ENCODE measurements at regions not wholly inside any gene's neighbourhood (a gene's known extent, or its start where the extent isn't known, plus 50 kb on each side); places are given as distances from the start of the nearest gene placed in this dataset.

GRCh38 chr16:6957681-6958080, 375.0 kb upstream of the RBFOX1 start:
- Histone ChIP-seq H3K4me3 (no peak overlapping the region), H3F3A (replicated peaks; ENCODE audit: low read depth) (no peaks in the 10 kb centered on the region), H3K27me3 (ENCODE audit: insufficient read depth) (no peaks in the 10 kb centered on the region), H3K79me2 (replicated peaks; ENCODE audit: insufficient read depth) (no peaks in the 10 kb centered on the region), H4K20me1 (replicated peaks; ENCODE audit: insufficient read depth) (no peaks in the 10 kb centered on the region), H3K27ac (ENCODE audit: low read depth) (no peak overlapping the region), H3K4me1 (ENCODE audit: insufficient read depth) (no peaks in the 10 kb centered on the region), H3K4me2 (no peak overlapping the region), H2AFZ (no peak overlapping the region), H3K36me3 (ENCODE audit: insufficient read depth) (no peaks in the 10 kb centered on the region), H3K9me2 (ENCODE audit: insufficient read depth) (no peaks in the 10 kb centered on the region)
- H3K4me3 Mint-ChIP-seq, result no peak overlapping the region
- peaks cover 79% of the 10 kb centered on the region for H3K9me3 Mint-ChIP-seq
- H3K27ac Mint-ChIP-seq, result no peak overlapping the region
- H3K36me3 Mint-ChIP-seq (ENCODE audit: low read depth), result peaks cover 9% of the 10 kb centered on the region; the same call in 2 of the 3 replicates
- TF ChIP-seq POLR2AphosphoS5 (IDR thresholded peaks at IDR 0.05; ENCODE audit: low read depth) (no peak), REST (IDR thresholded peaks at IDR 0.05; ENCODE audit: unreplicated experiment) (no peak), CTCF (conservative IDR thresholded peaks at IDR 0.05; ENCODE audit: low read depth in 2 of 2) (no peak), JUNB (IDR thresholded peaks at IDR 0.05; ENCODE audit: unreplicated experiment) (no peak), ZNF114 (CRISPR knock-in tag; IDR thresholded peaks at IDR 0.05) (no peak), EZH2phosphoT487 (IDR thresholded peaks at IDR 0.05; ENCODE audit: unreplicated experiment) (no peak), STAT1 (IDR thresholded peaks at IDR 0.05; ENCODE audit: unreplicated experiment) (no peak), ZNF331 (CRISPR knock-in tag; IDR thresholded peaks at IDR 0.05; ENCODE audit: low read depth) (no peak), NANOG (IDR thresholded peaks at IDR 0.05; ENCODE audit: borderline replicate concordance) (no peak), ZNF462 (CRISPR knock-in tag; IDR thresholded peaks at IDR 0.05) (no peak), CREB1 (CRISPR knock-in tag; IDR thresholded peaks at IDR 0.05; ENCODE audit: low read depth) (no peak), ETS1 (IDR thresholded peaks at IDR 0.05) (no peak), EZH2 (IDR thresholded peaks at IDR 0.05; ENCODE audit: low read depth, unreplicated experiment) (no peak)
- no peak for DNase-seq (ENCODE audit: low spot score)
- peaks cover 3% of the 10 kb centered on the region for H3K27me3 Mint-ChIP-seq (ENCODE audit: insufficient read depth, low read depth, poor library complexity)
- H3K4me1 Mint-ChIP-seq, result no peaks in the 10 kb centered on the region; the same call in 2 of the 3 replicates
- no peak for ATAC-seq
